WTC11 (cell line): ENCODE measurements at regions not wholly inside any gene's neighbourhood (a gene's known extent, or its start where the extent isn't known, plus 50 kb on each side); places are given as distances from the start of the nearest gene placed in this dataset.
A peak's percentile ranks its signal among the peaks of the same experiment; 100 is the strongest.

Experiments
- ATAC-seq: fragments of 200-7000 bp; cut with Tn5 transposase; 2 replicates; pipeline ENCODE4 v1.10.0; 2021; ENCODE audit warnings: mild to moderate bottlenecking, moderate library complexity
- CTCF ChIA-PET: fragments of 300-600 bp; sonication (Branson Sonifier 250); formaldehyde crosslinking; loops from one replicate; lab custom pipeline; 2021; ENCODE audit warnings: antibody characterized with exemption; lab: Charles Lee
- POLR2A ChIA-PET: fragments of 350-600 bp; sonication (Branson Sonifier 250); formaldehyde crosslinking; loops from one replicate; lab custom pipeline; 2021; ENCODE audit warnings: antibody characterized with exemption; lab: Charles Lee
- DNase-seq: peaks from one replicate; pipeline ENCODE4 v3.0.0; 2021; ENCODE audit warnings: low spot score
- H3K27ac Mint-ChIP-seq: 2 replicates; pipeline ENCODE4 v1.8.0; 2021; ENCODE audit warnings: mixed read lengths
- H3K27me3 Mint-ChIP-seq: 2 replicates; pipeline ENCODE4 v1.8.0; 2021; ENCODE audit warnings: low read depth, mild to moderate bottlenecking, moderate library complexity, mixed read lengths
- H3K36me3 Mint-ChIP-seq: 2 replicates; pipeline ENCODE4 v1.8.0; 2021; ENCODE audit warnings: mixed read lengths
- H3K4me1 Mint-ChIP-seq: 2 replicates; pipeline ENCODE4 v1.8.0; 2022; ENCODE audit warnings: mixed read lengths
- H3K4me3 Mint-ChIP-seq: 2 replicates; pipeline ENCODE4 v1.8.0; 2021; ENCODE audit warnings: mild to moderate bottlenecking, moderate library complexity, mixed read lengths
- H3K9me3 Mint-ChIP-seq: 2 replicates; pipeline ENCODE4 v1.8.0; 2021; ENCODE audit warnings: mixed read lengths
- AFF4 ChIP-seq: sonication (generic); formaldehyde crosslinking; IDR thresholded peaks from 2 replicates; pipeline ENCODE4 v1.8.1; 2023; ENCODE audit warnings: mild to moderate bottlenecking, missing genetic modification reagents, borderline replicate concordance
- ARID4B ChIP-seq: sonication (generic); formaldehyde crosslinking; IDR thresholded peaks from 2 replicates; pipeline ENCODE4 v1.8.0; 2023; ENCODE audit warnings: missing genetic modification reagents, mild to moderate bottlenecking, borderline replicate concordance
- ATF1 ChIP-seq: sonication (generic); formaldehyde crosslinking; IDR thresholded peaks from 2 replicates; pipeline ENCODE4 v1.8.1; 2023; ENCODE audit warnings: mild to moderate bottlenecking, moderate library complexity, missing genetic modification reagents
- ATF6 ChIP-seq: sonication (generic); formaldehyde crosslinking; IDR thresholded peaks from 2 replicates; pipeline ENCODE4 v1.8.1; 2023; ENCODE audit warnings: mild to moderate bottlenecking, missing genetic modification reagents
- CTCF ChIP-seq: fragments of 200-600 bp; IDR thresholded peaks from 2 replicates; pipeline ENCODE4 v1.8.0; 2022; ENCODE audit warnings: antibody characterized with exemption
- EMX1 ChIP-seq: fragments of 250-450 bp; sonication (Bioruptor Pico); IDR thresholded peaks from 2 replicates; pipeline ENCODE4 v1.8.0; 2021; ENCODE audit warnings: mild to moderate bottlenecking
- ESRRA ChIP-seq: sonication (generic); formaldehyde crosslinking; IDR thresholded peaks from 2 replicates; pipeline ENCODE4 v1.8.1; 2022; ENCODE audit warnings: mild to moderate bottlenecking, missing genetic modification reagents, borderline replicate concordance
- JAZF1 ChIP-seq: fragments of 250-450 bp; sonication (Bioruptor Pico); IDR thresholded peaks from 2 replicates; pipeline ENCODE4 v1.9.0; 2021; ENCODE audit warnings: moderate library complexity, mild to moderate bottlenecking, inconsistent platforms
- PREB ChIP-seq: sonication (generic); formaldehyde crosslinking; IDR thresholded peaks from 2 replicates; pipeline ENCODE4 v1.8.1; 2022; ENCODE audit warnings: mild to moderate bottlenecking, missing genetic modification reagents, moderate library complexity, borderline replicate concordance
- ZNF138 ChIP-seq: sonication (generic); formaldehyde crosslinking; conservative IDR thresholded peaks from 2 replicates; pipeline ENCODE4 v1.8.1; 2022; ENCODE audit warnings: mild to moderate bottlenecking, moderate library complexity, missing genetic modification reagents
- ZNF396 ChIP-seq: fragments of 250-450 bp; sonication (Bioruptor Pico); IDR thresholded peaks from 2 replicates; pipeline ENCODE4 v1.8.0; 2021; ENCODE audit warnings: mild to moderate bottlenecking, moderate library complexity, borderline replicate concordance
- ZNF425 ChIP-seq: fragments of 250-450 bp; sonication (Bioruptor Pico); conservative IDR thresholded peaks from 2 replicates; pipeline ENCODE4 v1.9.0; 2021; ENCODE audit warnings: mild to moderate bottlenecking
- ZNF512 ChIP-seq: sonication (generic); formaldehyde crosslinking; IDR thresholded peaks from 2 replicates; pipeline ENCODE4 v1.8.1; 2022; ENCODE audit warnings: missing genetic modification reagents, borderline replicate concordance

GRCh38 chr10:81414038-81414437 is 461.0 kb upstream of the NRG3 start:
- Mint-ChIP-seq H3K27ac (no peak overlapping the region), H3K4me1 (peaks cover 3% of the 10 kb centered on the region; the same call in 1 of the 2 replicates), H3K36me3 (no peaks in the 10 kb centered on the region), H3K27me3 (no peaks in the 10 kb centered on the region), H3K9me3 (peaks cover 6% of the 10 kb centered on the region), H3K4me3 (no peak overlapping the region)
- ATAC-seq (peak; percentile 89), DNase-seq (peak; percentile 61)
- CTCF ChIA-PET, result interaction anchor here (0.6 to 1.0 kb wide), 8 partner anchors 10 to 751 kb away, joined by 3 to 9 read pairs (median 3); no protein-coding TSS in a partner anchor
- TF ChIP-seq ATF6 (no peak), EMX1 (CRISPR knock-in tag) (no peak), ATF1 (no peak), ESRRA (CRISPR knock-in tag) (no peak), ZNF425 (CRISPR knock-in tag) (no peak), PREB (CRISPR knock-in tag) (no peak), CTCF (peak; percentile 28; the same call in 1 of the 2 replicates)
- POLR2A ChIA-PET, result no interaction called here

GRCh38 chr10:81426722-81427121 is 448.3 kb upstream of the NRG3 start:
- Mint-ChIP-seq H3K4me1 (peaks cover 10% of the 10 kb centered on the region; the same call in 1 of the 2 replicates), H3K27me3 (no peaks in the 10 kb centered on the region), H3K27ac (no peak overlapping the region), H3K4me3 (no peak overlapping the region), H3K36me3 (0 out of 2 replicates have a peak, but pooled peaks cover 3% of the 10 kb centered on the region), H3K9me3 (peaks cover 26% of the 10 kb centered on the region)
- POLR2A ChIA-PET, result no interaction called here
- CTCF ChIA-PET, result no interaction called here
- no peak for DNase-seq
- ATAC-seq, result no peak
- TF ChIP-seq ZNF512, result no peak
- TF ChIP-seq ATF6, result no peak
- TF ChIP-seq AFF4 (CRISPR knock-in tag), result no peak
- TF ChIP-seq JAZF1 (CRISPR knock-in tag), result no peak
- no peak for TF ChIP-seq ZNF396 (CRISPR knock-in tag)
- no peak for TF ChIP-seq ZNF138 (CRISPR knock-in tag)
- TF ChIP-seq ARID4B (CRISPR knock-in tag), result no peak
